ENCODE measurements at regions not wholly inside any gene's neighbourhood (a gene's known extent, or its start where the extent isn't known, plus 50 kb on each side); places are given as distances from the start of the nearest gene placed in this dataset.

GRCh38 chr7:19914866-19915265 is 141.4 kb upstream of the TMEM196 start:
- TF ChIP-seq CTCF (IDR thresholded peaks at IDR 0.05; ENCODE audit: low read depth, low read length) (no peak), EZH2phosphoT487 (IDR thresholded peaks at IDR 0.05; ENCODE audit: low read depth) (no peak)

All from OCI-LY3 (cell line).